HL-60 (cell line): ENCODE measurements at regions not wholly inside any gene's neighbourhood (a gene's known extent, or its start where the extent isn't known, plus 50 kb on each side); places are given as distances from the start of the nearest gene placed in this dataset.

ENCODE experiments used
- GABPA ChIP-seq: IDR thresholded peaks from 2 replicates; pipeline ENCODE4 v1.6.1; 2012; ENCODE audit warnings: low read depth
- POLR2AphosphoS5 ChIP-seq: IDR thresholded peaks from 2 replicates; pipeline ENCODE4 v1.6.1; 2012; ENCODE audit warnings: low read depth
- SPI1 ChIP-seq: IDR thresholded peaks from 2 replicates; pipeline ENCODE4 v1.6.1; 2012; ENCODE audit warnings: low read depth, mild to moderate bottlenecking, borderline replicate concordance
- TF ChIP-seq, protein P1 (sequence below): IDR thresholded peaks from one replicate; pipeline ENCODE4 v1.5.1; 2011; ENCODE audit warnings: low read length, control low read depth, inconsistent platforms; ENCODE audit not compliant: insufficient read depth
- TF ChIP-seq, protein P2 (sequence below): IDR thresholded peaks from 2 replicates; pipeline ENCODE4 v1.6.1; 2012; ENCODE audit warnings: low read depth; ENCODE audit not compliant: insufficient replicate concordance

DNA sequence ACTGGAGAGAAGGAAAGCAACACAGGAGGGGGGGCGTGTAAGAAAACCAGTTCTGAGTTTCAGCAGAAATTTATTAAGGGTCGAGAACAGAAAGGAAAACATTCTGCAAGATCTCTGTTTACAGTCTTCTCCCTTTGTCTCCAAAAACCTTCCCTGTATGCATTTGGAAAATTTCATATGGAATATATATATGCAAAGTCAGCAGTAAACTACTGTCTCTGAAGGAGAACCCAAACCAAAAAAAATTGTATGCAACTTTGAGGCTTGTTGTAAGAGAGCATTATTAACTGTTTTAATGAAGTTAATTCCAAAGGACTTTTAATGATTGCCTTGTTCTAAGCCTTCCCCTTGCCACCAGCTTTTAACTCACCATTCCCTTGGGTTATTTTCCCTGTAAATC, 238.2 kb upstream of the GPR149 start:
- TF ChIP-seq, protein P1, sequence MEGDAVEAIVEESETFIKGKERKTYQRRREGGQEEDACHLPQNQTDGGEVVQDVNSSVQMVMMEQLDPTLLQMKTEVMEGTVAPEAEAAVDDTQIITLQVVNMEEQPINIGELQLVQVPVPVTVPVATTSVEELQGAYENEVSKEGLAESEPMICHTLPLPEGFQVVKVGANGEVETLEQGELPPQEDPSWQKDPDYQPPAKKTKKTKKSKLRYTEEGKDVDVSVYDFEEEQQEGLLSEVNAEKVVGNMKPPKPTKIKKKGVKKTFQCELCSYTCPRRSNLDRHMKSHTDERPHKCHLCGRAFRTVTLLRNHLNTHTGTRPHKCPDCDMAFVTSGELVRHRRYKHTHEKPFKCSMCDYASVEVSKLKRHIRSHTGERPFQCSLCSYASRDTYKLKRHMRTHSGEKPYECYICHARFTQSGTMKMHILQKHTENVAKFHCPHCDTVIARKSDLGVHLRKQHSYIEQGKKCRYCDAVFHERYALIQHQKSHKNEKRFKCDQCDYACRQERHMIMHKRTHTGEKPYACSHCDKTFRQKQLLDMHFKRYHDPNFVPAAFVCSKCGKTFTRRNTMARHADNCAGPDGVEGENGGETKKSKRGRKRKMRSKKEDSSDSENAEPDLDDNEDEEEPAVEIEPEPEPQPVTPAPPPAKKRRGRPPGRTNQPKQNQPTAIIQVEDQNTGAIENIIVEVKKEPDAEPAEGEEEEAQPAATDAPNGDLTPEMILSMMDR, result no peak
- TF ChIP-seq GABPA (no peak), POLR2AphosphoS5 (no peak), SPI1 (no peak)
- TF ChIP-seq, protein P2, sequence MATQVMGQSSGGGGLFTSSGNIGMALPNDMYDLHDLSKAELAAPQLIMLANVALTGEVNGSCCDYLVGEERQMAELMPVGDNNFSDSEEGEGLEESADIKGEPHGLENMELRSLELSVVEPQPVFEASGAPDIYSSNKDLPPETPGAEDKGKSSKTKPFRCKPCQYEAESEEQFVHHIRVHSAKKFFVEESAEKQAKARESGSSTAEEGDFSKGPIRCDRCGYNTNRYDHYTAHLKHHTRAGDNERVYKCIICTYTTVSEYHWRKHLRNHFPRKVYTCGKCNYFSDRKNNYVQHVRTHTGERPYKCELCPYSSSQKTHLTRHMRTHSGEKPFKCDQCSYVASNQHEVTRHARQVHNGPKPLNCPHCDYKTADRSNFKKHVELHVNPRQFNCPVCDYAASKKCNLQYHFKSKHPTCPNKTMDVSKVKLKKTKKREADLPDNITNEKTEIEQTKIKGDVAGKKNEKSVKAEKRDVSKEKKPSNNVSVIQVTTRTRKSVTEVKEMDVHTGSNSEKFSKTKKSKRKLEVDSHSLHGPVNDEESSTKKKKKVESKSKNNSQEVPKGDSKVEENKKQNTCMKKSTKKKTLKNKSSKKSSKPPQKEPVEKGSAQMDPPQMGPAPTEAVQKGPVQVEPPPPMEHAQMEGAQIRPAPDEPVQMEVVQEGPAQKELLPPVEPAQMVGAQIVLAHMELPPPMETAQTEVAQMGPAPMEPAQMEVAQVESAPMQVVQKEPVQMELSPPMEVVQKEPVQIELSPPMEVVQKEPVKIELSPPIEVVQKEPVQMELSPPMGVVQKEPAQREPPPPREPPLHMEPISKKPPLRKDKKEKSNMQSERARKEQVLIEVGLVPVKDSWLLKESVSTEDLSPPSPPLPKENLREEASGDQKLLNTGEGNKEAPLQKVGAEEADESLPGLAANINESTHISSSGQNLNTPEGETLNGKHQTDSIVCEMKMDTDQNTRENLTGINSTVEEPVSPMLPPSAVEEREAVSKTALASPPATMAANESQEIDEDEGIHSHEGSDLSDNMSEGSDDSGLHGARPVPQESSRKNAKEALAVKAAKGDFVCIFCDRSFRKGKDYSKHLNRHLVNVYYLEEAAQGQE, result no peak
